HG02759 (cell line): ENCODE measurements at regions not wholly inside any gene's neighbourhood (a gene's known extent, or its start where the extent isn't known, plus 50 kb on each side); places are given as distances from the start of the nearest gene placed in this dataset.
A peak's percentile ranks its signal among the peaks of the same experiment; 100 is the strongest.

Experiments
- ATAC-seq: cut with Tn5 transposase; IDR thresholded peaks from one replicate; pipeline ENCODE4 v1.9.1; 2021; ENCODE audit warnings: mild to moderate bottlenecking, moderate library complexity; ENCODE audit not compliant: unreplicated experiment

- ATAC-seq, result no peak
Measured at GRCh38 chr1:232221802-232222499, 408.0 kb downstream of the SIPA1L2 start.

DNA sequence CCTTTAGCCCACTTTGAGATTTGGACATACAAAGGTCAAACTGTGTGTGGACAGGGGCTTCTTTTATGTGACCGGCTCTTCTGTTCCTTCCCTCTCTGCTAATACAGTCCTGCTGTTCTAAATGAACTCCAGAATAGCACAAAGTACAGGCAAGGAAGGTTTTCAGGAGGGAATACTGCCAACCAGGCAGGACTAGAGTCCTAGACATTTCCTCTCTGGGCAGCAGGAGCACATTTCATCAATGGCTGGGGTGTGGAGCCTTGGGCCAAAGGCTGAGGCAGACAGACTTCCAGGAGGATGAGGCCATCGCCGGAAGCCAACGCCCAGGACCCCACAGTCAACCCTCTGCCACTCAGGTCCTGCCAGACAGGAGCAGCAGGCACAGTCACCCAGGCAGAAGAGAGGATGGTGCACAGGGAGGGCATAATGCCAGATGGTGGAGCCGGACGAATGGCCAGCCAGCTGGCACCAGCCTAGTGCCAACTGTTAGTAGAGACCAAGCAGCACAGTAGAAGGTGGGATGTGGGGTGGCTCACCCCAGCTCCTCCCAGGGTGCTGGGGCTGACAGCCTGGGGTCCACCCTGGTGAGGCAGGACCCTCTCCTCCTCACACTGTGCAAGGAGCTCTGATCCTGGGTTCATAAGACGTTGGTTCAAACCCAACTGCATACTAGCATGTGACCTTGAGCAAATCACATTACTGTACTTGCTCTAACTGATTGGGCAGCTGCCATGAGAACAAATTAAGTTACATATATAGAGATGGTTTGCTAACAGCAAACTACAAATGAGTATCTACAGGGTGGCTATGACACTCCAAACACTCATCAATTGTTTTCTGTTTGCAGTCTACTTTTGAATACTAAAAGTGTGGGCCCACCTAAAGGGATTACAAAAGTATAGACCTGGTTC, 410.7 kb downstream of the SIPA1L2 start:
- ATAC-seq, result no peak

DNA sequence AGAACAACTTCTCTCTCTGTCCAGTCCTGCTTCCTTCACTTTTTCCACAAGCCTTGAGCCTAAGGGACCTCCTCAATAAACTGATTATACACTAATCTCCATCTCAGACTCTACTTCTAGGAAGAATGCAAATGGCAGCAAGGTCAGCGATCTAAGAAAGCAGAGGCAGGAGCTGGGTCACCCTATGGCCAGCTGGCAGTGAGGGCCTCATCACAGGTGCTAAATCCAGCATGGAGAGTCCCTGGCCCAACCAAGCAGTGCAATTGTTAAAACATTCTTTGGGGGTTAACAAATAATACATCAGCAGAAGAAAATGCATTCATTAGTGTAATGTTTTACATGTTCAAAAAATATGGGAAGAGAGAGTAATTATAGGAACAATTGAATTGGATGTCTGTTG, 416.0 kb downstream of the SIPA1L2 start:
- ATAC-seq, result no peak

- no peak for ATAC-seq
Measured at GRCh38 chr1:232212253-232212652, 417.7 kb downstream of the SIPA1L2 start.

GRCh38 chr1:232211149-232211548, 418.8 kb downstream of the SIPA1L2 start:
- peak; percentile 67 for ATAC-seq

- no peak for ATAC-seq
Measured at GRCh38 chr1:232209357-232209756, 420.6 kb downstream of the SIPA1L2 start.

DNA sequence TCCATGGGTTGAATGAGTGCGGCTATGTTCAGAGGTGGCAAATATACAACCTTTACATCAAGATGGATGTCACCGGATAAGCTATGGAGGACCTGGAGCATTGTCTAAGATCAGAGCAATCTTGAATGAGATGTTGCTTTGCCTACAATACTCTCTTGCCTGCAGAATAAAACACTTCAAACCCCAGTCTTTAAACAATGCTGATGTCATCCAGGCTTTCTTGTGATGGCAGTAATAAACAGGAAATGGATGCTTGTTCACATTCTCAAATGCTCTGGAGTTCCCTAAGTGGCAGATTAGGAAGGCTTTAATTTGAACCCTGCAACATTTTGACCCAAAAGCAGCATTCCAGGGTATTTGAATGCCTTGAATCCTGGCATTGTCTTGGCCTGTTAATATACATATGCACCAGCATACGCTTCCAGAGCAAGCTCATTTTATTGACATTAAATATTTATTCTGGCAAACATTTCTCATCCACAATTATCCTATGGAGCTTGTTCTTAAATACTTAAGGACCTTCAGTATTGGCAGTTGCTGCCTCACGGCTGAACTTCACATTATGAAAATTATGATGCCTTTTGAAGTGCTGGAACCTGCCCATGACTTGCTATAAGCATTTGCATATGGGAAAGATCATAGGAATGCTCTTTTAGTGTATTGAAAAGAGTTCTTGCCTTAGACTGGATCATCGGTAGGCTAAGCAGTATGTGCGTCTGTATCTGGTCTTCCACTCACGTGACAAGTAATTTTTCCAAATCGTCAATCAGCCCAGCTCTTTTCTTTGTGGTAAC, 422.7 kb downstream of the SIPA1L2 start:
- ATAC-seq, result no peak

DNA sequence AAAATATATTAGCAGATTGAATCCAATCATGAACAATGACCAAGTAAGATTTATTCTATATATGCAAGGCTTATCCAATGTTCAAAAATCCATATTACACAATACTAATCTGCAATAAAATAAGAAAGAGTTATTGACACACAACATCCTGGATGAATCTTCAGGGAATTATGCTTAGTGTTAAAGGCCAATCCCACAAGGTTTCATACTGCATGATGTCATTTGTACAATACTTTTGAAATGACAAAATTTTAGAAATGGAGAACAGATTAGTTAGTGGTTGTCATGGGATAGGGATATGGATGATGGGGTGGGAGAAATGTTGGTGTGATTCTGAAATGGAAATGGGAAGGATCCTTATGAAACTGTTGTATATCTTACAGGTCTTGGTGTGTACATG, 425.7 kb downstream of the SIPA1L2 start:
- ATAC-seq, result no peak

DNA sequence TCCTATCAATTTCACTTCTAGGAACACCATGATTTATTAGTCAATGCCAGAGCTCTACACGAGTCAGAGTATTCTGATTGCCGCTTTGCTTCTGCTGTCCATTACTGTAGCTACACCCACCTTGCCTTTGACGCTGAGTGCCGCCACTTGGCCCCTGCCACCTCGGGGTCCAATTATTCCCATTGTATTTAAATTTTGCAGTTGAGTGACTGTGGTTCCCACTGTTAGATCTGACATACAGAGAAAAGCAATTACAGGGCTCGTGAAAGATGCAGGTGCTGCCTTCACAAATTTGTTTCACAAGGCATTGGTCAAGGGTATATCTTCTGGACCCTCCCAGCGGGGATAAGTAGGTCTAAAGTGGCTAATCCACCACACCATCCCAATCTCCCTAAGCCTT, 428.9 kb downstream of the SIPA1L2 start:
- ATAC-seq, result no peak

DNA sequence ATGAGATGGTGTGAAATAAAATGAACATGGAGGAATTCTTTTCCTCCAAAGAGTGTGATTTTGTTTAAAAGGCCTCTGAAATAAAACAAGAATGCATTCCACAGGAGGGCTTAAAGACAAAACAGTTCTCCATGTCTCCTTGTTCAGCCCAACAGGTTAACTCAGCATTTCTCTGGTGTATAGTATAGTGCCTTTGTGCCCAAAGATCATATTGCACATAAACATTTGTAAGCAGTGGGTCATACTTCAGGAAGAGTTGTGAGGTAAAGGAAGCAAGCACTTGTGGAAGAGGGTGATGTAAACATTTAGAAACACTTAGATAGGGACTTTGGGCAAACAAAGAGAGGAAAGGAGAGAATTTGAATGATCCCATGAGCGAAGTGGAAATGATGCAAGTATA, 433.9 kb downstream of the SIPA1L2 start:
- no peak for ATAC-seq

DNA sequence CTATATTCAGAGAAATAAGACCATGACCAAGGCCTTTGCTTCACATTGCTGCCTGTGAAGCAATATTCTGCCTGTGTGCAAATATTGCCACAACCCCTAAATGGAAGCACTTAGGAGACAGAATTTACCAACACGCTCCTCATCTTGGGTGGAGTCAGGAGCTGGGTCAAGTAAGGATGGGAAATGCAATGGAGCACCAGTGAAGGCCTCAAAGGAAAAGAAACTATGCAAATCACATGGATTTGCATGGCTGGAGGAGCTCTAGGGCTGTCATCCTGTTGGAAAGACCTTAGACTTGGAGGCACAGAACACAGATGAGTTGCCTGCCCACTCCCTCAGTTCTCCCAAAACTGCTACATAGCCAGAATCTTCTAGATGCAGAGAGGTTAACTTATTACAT, 435.5 kb downstream of the SIPA1L2 start:
- no peak for ATAC-seq

- no peak for ATAC-seq
Measured at GRCh38 chr1:232193451-232193783, 436.5 kb downstream of the SIPA1L2 start.

- no peak for ATAC-seq
Measured at GRCh38 chr1:232192781-232193450, 437.0 kb downstream of the SIPA1L2 start.

GRCh38 chr1:232191560-232191959, 438.4 kb downstream of the SIPA1L2 start:
- ATAC-seq, result no peak

DNA sequence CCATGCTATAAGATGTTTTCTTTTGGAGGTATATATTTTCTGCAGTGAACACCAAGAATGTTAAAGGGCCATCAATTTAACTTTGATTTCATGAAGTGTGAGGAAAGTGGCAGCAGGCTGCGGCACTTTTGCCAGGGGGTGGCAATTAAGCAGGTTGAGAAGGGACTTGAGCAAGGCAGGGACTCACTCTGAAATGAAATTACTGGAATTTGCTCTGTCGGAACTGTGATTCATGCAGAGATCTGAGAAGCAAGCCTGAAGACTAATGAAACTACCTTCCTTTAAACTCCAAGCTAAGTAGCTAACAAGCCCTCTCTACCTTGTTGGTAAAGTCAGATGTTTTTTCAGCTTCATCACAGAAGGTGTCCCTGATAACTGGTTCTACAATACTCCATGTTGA, 441.6 kb downstream of the SIPA1L2 start:
- no peak for ATAC-seq

- ATAC-seq, result no peak
Measured at GRCh38 chr1:232186931-232187330, 443.0 kb downstream of the SIPA1L2 start.

DNA sequence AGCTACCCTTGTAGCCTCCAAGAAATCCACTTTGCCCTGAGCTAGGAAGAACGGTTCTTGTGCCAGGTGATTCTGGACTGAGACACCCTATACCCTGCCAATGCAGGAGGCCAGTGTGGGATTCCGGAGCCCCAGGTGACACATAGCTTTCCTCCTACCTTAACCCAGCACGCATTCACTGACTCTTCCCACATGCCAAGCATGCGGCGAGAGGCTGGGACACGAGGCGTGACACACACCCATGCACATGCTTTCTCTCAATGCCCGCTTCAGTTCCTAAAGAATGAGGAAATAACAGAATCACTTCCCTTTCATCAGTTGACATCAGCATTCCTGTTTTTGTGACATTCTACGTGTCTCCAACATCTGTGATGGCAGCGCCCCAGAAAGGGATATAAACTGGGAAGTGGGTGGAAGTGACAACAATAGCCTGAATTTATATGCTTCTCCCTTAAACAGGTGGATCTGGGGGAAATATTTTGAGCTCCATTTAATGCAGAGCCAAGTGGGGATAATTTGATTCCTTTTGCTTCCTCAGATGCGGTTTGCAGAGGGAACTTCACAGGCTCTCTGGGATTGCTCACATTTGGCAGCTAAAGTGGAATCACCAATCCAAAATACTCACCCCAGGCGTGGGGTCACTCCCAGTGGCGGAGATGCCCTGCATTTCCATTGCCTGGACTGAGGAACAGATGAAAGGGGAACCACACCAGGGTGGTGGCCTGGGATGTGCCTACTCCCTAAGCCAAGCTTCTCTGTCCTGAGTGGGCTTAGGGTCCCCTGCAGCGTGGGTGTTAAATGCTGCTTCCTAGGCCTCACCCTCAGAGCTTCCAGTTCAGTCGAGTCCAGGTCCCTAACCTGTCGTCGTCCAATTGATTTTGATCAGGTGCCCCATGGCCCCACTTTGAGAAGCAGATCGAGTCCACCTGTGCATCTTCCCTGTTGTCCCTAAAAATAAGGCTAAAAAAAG, 445.1 kb downstream of the SIPA1L2 start:
- ATAC-seq, result no peak

GRCh38 chr1:232183802-232184201, 446.1 kb downstream of the SIPA1L2 start:
- ATAC-seq, result no peak

- no peak for ATAC-seq
Measured at GRCh38 chr1:232183266-232183800, 446.6 kb downstream of the SIPA1L2 start.

DNA sequence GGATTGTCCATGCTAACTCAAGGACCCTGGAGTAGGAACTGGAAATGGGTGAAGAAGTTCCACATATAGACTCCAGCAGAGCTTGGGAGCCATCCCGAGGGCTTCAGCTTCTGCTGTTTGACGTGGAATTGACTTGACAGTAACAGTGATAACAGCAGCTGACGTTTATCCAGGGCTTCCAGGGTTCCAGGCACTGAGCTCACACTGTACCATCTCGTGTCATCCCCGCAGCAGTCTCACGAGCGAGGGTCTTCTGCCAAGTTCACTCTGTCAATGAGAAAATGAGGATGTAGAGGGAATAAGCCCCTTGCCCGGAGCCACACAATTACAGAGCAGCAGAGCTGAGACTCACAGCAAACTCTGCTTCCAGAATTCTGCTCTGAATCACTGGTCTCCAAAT, 447.7 kb downstream of the SIPA1L2 start:
- ATAC-seq, result no peak
